AG09319 (cell line): ENCODE measurements at regions not wholly inside any gene's neighbourhood (a gene's known extent, or its start where the extent isn't known, plus 50 kb on each side); places are given as distances from the start of the nearest gene placed in this dataset.

Source experiments
- DNase-seq: peaks from one replicate; pipeline ENCODE4 v3.0.0-alpha.2; 2010; ENCODE audit warnings: low read depth; ENCODE audit errors: extremely low read depth
- CTCF ChIP-seq: IDR thresholded peaks from 2 replicates; pipeline ENCODE4 v1.5.1; 2011; ENCODE audit warnings: low read depth, mild to moderate bottlenecking, inconsistent platforms, low read length, moderate library complexity

- no peak for DNase-seq
- no peak for TF ChIP-seq CTCF
These were observed 73.6 kb upstream of the FAM20C start for GRCh38 chr7:118615-119391.

- TF ChIP-seq CTCF, result no peak
- no peak for DNase-seq
These were observed 72.8 kb upstream of the FAM20C start for GRCh38 chr7:119392-120163.

GRCh38 chr7:120164-120991, 72.0 kb upstream of the FAM20C start:
- no peak for TF ChIP-seq CTCF
- no peak for DNase-seq

- TF ChIP-seq CTCF, result no peak
- no peak for DNase-seq
These were observed 71.2 kb upstream of the FAM20C start for GRCh38 chr7:121002-121785.

GRCh38 chr7:123237-123636, 69.1 kb upstream of the FAM20C start:
- TF ChIP-seq CTCF, result no peak
- DNase-seq, result no peak

- no peak for DNase-seq
- TF ChIP-seq CTCF, result no peak
These were observed 68.0 kb upstream of the FAM20C start for GRCh38 chr7:124130-124949.
